Right ventricle myocardium inferior (tissue), 1 donor: ENCODE measurements at regions not wholly inside any gene's neighbourhood (a gene's known extent, or its start where the extent isn't known, plus 50 kb on each side); places are given as distances from the start of the nearest gene placed in this dataset.

Experiments
- ATAC-seq: fragments of 200-7000 bp; cut with Tn5 transposase; one replicate; pipeline ENCODE4 v1.9.1; 2020; ENCODE audit warnings: mild to moderate bottlenecking, moderate library complexity
- DNase-seq: peaks from one replicate; pipeline ENCODE4 v3.0.0; 2021; ENCODE audit errors: missing footprints
- intact Hi-C: fragments of 100-400 bp; cut with DNase I; formaldehyde crosslinking; loops from one replicate; pipeline ENCODE4 v1.11.0; 2022
- donor health status: DM: no; HTN: yes; CAD: no; lungs with severe emphysema.

DNA sequence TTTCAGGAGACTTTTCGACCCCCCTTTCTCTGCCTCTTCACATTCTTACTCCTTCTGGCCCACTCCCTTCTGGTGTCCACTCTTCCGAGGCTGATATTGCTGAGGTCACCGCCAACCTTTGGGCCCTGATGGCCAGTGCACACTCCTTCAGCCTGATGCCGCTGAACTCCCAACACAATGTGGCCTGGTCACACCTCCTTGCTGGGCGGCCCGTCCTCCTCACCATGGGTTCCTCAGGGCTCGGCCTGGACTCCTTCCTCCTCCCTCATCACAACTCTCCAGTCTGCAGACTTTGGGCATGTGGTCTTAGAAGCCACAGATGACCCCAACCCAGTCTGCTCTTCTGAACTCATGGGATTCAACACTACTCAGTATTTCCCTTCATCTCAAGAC lies 583.0 kb upstream of the MGMT start:
- intact Hi-C loops = no loop called here
- DNase-seq (no peak), ATAC-seq (no peak)

DNA sequence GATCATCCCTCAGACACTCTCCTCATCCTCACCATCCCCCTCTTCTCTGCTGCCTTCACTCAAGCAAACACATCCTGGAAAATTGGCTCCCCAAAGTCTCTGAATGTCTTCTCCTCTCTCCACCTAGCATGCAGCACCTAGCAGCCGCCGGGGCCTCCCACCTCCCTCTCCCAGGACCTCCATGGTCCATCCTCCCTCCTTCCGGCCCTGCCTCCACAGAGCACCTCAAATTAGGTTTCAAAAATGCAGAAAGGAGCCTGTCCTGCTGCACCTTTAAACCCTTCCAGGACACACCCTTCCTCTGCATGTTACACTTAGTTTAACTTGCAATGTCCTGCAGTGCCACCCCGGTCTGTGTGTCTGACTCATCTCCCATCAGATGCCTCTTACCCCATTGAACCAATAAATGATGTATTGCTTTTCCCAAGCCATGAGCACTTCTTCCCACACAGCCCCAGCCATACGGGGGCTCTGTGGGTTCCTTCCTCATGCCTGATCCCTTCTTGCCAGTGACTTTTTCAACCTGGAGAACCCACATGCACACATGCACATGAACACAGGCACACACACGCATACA lies 582.5 kb upstream of the MGMT start:
- intact Hi-C loops = no loop called here
- ATAC-seq = no peak
- DNase-seq = no peak

GRCh38 chr10:128885573-128886555 lies 581.2 kb upstream of the MGMT start:
- intact Hi-C loops = no loop called here
- DNase-seq (no peak), ATAC-seq (no peak)

GRCh38 chr10:128887856-128888255 lies 579.2 kb upstream of the MGMT start:
- intact Hi-C loops = no loop called here
- DNase-seq = no peak
- ATAC-seq = no peak

- intact Hi-C loops = no loop called here
- DNase-seq (no peak), ATAC-seq (no peak)
These were observed 575.0 kb upstream of the MGMT start for GRCh38 chr10:128892005-128892404.

DNA sequence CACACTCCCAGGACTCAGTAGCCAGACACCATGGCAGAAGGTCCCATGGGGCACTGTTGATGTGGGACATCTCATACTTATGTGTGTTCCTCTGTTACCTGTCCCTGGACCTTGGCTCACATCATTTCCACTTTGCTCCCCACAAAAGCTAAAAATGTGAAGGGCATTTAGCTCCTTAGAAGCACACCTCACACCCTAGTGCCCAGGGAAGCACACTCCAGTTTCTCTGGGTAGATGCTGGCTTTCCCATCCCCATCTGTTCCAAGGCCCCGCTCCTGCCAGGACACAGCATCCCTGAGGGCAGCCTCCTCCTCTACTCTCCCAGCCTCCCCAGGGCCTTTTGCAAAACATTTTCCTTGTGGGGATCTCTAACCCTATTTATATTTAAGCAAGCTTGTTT lies 572.4 kb upstream of the MGMT start:
- DNase-seq (no peak), ATAC-seq (no peak)
- intact Hi-C loops = no loop called here

GRCh38 chr10:128895473-128895872 lies 571.6 kb upstream of the MGMT start:
- intact Hi-C loops = no loop called here
- no peak for DNase-seq
- ATAC-seq = no peak

DNA sequence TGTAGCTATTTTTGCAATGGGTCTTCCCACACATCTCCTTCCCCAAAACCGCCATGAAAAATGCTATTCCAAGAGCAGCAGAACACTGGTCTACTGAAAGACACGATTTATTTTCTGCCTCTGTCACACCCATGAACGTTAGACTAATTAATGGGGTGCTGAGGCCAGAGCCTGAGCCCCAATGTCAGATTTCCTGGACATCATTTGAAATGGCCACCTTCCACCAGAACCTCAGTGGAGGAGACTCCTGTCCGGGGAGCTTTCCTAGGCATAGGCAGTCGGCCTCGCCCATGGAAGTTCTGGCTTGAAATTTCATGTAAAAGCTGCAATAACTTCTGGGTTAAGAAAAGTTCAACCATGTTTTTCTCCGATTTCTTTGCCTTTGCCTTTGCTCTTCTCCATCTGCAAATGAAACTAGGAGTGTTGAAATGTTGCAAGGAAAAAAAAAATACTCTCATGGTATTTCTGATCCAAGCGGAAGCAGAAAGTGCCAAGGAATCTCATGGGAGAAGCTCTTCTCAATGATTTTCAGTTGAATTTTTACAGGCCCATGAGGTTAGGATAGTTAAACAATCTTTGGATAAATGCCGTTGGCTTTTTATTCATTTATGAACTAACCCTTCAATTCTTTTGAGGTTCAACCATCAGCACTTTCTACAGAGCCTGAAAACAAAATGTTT lies 570.8 kb upstream of the MGMT start:
- intact Hi-C loops = no loop called here
- ATAC-seq (peak; percentile 82), DNase-seq (no peak)

GRCh38 chr10:128896963-128897362 lies 570.1 kb upstream of the MGMT start:
- peak; percentile 75 for ATAC-seq
- intact Hi-C loops = no loop called here
- no peak for DNase-seq

- no peak for ATAC-seq
- no peak for DNase-seq
- intact Hi-C loops = no loop called here
These were observed 569.5 kb upstream of the MGMT start for GRCh38 chr10:128897401-128898129.

- ATAC-seq = no peak
- intact Hi-C loops = no loop called here
- DNase-seq = no peak
These were observed 568.7 kb upstream of the MGMT start for GRCh38 chr10:128898133-128898915.

DNA sequence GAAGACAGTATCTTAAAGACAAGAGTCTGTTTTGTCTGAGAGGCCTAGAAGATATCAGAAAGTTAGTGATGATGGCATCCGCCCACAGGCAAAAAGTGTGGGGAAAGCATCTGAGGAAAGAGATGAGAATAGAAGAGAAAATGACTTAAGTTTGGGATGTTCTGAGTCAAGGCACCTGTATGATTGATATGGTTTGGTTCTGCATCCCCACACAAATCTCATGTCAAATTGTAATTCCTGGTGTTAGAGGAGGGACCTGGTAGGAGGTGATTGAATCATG lies 568.2 kb upstream of the MGMT start:
- ATAC-seq (no peak), DNase-seq (no peak)
- intact Hi-C loops = no loop called here

- intact Hi-C loops = no loop called here
These were observed 566.6 kb upstream of the MGMT start for GRCh38 chr10:128900456-128900855.

GRCh38 chr10:128901236-128901635 lies 565.8 kb upstream of the MGMT start:
- DNase-seq = no peak
- ATAC-seq = no peak
- intact Hi-C loops = no loop called here

More at GRCh38 chr10:128900456-128900855, 566.6 kb upstream of the MGMT start:
- ATAC-seq (no peak), DNase-seq (no peak)

GRCh38 chr10:128902031-128902710 lies 564.9 kb upstream of the MGMT start:
- ATAC-seq (no peak), DNase-seq (no peak)
- intact Hi-C loops = no loop called here

- DNase-seq (no peak), ATAC-seq (no peak)
- intact Hi-C loops = no loop called here
These were observed 559.7 kb upstream of the MGMT start for GRCh38 chr10:128907155-128907941.

GRCh38 chr10:128908099-128908498 lies 558.9 kb upstream of the MGMT start:
- ATAC-seq (no peak), DNase-seq (no peak)
- intact Hi-C loops = no loop called here
